NCI-H345 treated with DMSO at 0.1 percent for 48 hours (cell line): ENCODE measurements at regions not wholly inside any gene's neighbourhood (a gene's known extent, or its start where the extent isn't known, plus 50 kb on each side); places are given as distances from the start of the nearest gene placed in this dataset.
"Not testable (repeated sequence)": the region's sequence is repeated elsewhere in the genome, so short reads cannot be mapped to it uniquely, and the experiment has no call there.

Experiments used
- DNase-seq: peaks from one replicate; lab custom pipeline; 2025; ENCODE audit not compliant: unreplicated experiment; lab: John Stamatoyannopoulos, UW

- DNase-seq = no peak
These were observed 1089.3 kb downstream of the SLC16A7 start for GRCh38 chr12:60684988-60685655.

- DNase-seq = no peak
These were observed 1093.3 kb downstream of the SLC16A7 start for GRCh38 chr12:60689137-60689536.

GRCh38 chr12:60693019-60693626, 1097.3 kb downstream of the SLC16A7 start:
- no peak for DNase-seq

- DNase-seq = no peak
These were observed 1108.5 kb downstream of the SLC16A7 start for GRCh38 chr12:60704171-60704914.

- DNase-seq = no peak
These were observed 1114.4 kb downstream of the SLC16A7 start for GRCh38 chr12:60710246-60710645.

GRCh38 chr12:60714141-60714900, 1118.5 kb downstream of the SLC16A7 start:
- no peak for DNase-seq

GRCh38 chr12:60724475-60724874, 1128.6 kb downstream of the SLC16A7 start:
- DNase-seq = no peak

GRCh38 chr12:60724984-60725383, 1129.2 kb downstream of the SLC16A7 start:
- DNase-seq = no peak

GRCh38 chr12:60752589-60752988, 1156.8 kb downstream of the SLC16A7 start:
- DNase-seq = no peak

- DNase-seq = no peak
These were observed 1162.4 kb downstream of the SLC16A7 start for GRCh38 chr12:60758224-60758623.

GRCh38 chr12:60760965-60761364, 1165.1 kb downstream of the SLC16A7 start:
- no peak for DNase-seq

GRCh38 chr12:60801166-60801565, 1205.3 kb downstream of the SLC16A7 start:
- DNase-seq = not testable (repeated sequence)

- no peak for DNase-seq
These were observed 1207.3 kb downstream of the SLC16A7 start for GRCh38 chr12:60803147-60803546.

GRCh38 chr12:60805364-60805763, 1209.5 kb downstream of the SLC16A7 start:
- no peak for DNase-seq

GRCh38 chr12:60819794-60820193, 1224.0 kb downstream of the SLC16A7 start:
- no peak for DNase-seq

- DNase-seq = no peak
These were observed 1226.8 kb downstream of the SLC16A7 start for GRCh38 chr12:60822580-60822979.

- DNase-seq = no peak
These were observed 1234.6 kb downstream of the SLC16A7 start for GRCh38 chr12:60830381-60830780.

GRCh38 chr12:60832290-60832689, 1236.5 kb downstream of the SLC16A7 start:
- DNase-seq = no peak

- no peak for DNase-seq
These were observed 1238.5 kb downstream of the SLC16A7 start for GRCh38 chr12:60834372-60834771.

GRCh38 chr12:60834806-60835205, 1239.0 kb downstream of the SLC16A7 start:
- no peak for DNase-seq

GRCh38 chr12:60836651-60837050, 1240.8 kb downstream of the SLC16A7 start:
- no peak for DNase-seq
